NCI-H2227 (cell line): ENCODE measurements at regions not wholly inside any gene's neighbourhood (a gene's known extent, or its start where the extent isn't known, plus 50 kb on each side); places are given as distances from the start of the nearest gene placed in this dataset.

ENCODE experiments used
- DNase-seq: peaks from one replicate; lab custom pipeline; 2025; ENCODE audit not compliant: unreplicated experiment; lab: John Stamatoyannopoulos, UW

DNA sequence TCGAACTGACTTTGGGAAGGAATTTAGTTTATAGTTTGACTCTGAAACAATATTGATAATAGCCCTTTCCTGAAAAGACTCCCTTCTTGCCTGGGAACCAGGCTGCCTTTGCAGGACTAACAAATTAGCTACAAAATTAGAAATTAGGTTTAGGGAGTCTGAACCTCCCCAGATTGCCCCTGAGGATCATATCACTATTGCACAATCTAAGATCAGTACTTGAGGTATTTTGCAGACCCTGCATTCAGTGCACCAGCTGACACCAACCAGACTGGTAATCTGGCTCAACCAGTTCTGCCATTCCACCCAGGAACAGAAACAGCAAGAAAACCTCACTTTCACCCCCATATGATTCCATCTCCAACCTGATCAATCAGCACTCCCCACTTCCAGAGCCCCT, 131.8 kb upstream of the GALNT5 start:
- no peak for DNase-seq

DNA sequence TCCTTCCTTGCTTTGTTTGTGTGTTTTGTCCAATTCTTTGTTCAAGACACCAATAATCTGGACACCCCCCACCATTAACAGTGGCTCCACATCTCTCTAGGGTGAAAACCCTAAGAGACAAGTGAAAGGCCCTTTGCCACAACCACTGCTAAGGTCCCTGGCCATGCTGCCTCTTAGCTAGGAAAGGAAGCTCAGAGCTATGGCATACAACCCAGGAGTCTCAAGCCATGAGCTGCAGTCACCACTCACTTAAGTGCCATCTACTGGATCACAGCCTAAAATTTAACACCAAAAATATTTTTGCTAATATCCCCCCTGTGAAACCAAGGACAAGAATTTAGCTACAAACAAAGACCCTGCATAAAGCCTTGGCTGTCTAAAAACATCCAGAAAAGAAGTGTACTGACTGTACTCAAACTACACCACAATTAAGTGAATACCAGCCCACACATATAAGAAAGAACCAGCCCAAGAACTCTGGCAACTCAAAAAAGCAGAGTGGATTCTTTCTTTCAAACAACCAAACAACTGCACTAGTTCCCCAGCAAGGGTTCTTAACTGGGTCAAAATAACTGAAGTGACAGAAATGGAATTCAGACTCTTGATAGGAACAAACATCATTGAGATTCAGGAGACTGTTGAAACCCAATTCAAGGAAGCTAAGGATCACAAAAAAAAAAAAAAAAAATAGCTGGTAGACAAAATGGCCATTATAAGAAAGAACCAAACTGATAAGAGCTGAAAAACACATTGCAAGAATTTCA, 130.1 kb upstream of the GALNT5 start:
- DNase-seq: no peak

DNA sequence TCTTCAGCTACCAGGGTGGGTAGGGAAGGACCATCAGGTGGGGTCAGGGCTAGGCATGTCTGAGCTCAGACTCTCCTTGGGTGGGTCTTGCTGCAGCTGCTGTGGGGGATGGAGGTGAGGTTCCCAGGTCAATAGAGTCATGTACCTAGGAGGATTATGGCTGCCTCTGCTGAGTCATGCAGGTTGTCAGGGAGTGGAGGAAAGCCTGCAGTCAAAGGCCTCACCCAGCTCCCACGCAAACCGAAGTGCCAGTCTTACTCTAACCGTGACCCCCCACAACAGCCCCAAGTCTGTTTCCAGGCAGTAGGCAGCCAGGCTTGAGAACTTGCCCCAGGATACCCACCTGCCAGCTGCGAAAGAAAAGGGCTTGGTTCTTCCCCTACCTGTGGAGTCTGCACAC, 113.6 kb upstream of the GALNT5 start:
- no peak for DNase-seq

DNA sequence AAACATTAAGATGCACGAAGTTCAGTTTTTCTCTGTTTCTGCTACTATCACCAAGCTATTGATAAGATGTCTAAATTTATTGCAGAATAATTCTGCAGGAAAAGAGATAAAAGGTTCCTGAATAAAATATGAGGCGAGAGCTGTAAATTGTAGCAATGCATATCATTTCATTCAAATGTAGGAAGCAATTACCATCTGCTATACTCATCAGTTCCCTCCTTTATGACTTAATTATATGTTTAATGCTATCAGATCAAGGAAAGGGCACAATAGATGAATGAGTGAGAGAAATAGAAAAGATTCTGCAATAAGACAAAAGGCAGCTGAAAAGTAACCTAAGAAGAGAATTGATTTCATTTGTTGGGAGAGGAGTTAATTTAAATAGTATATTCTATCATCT, 108.2 kb upstream of the GALNT5 start:
- no peak for DNase-seq

DNA sequence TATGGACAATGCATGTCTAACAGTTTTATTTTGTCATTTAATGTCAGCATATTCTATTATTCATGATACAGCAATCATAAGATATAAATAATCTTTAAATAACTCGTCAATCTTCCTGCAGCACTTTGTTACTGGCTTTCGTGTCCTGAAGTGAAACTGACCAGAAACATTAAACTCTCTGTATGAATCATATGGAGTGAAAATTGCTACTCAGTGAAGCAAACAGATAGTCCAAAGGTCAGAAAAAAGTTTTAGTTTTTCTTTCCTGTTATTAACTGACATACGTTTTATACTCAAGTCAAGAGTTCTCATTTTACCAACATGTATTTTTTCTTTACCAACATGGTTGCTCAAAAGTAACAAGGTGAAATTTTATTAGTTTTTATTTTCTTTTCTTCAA, 106.8 kb upstream of the GALNT5 start:
- no peak for DNase-seq

DNA sequence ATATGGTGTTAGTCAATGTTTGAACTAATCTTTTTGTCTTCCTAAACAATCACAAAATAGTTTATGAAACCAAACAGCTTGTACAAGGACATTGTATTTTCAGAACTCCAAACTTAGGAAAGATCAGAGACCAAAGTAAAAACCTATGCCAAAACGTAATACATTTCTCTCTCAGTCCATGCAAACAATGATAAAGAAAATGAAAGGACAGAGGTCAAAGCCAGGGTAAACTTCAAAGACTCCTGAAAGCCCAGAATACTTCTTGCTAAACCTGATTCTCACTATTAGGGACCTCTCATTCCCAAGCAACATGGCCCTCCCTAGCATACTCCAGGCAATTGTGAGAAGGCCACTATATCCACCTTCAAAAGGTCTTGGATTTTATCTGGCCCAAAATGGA, 105.1 kb upstream of the GALNT5 start:
- no peak for DNase-seq

DNA sequence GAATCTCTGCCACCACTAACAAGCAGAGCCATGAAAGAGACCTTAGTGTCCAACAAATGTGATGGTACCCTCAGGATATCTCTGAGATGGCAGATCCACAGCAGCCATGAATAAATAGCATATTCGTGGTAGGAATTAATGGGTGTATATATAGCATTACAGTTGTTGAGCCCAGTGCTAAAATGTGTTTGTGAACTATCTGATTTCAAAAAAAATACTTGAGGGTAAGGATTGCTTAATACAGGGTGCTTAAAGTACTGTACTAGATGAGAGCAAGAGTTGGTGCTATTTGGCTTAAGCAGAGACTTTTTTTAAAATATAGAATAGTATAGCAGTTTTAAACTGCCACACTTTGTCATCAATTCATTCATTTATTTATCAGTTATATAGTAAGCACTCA, 101.5 kb upstream of the GALNT5 start:
- DNase-seq: no peak

DNA sequence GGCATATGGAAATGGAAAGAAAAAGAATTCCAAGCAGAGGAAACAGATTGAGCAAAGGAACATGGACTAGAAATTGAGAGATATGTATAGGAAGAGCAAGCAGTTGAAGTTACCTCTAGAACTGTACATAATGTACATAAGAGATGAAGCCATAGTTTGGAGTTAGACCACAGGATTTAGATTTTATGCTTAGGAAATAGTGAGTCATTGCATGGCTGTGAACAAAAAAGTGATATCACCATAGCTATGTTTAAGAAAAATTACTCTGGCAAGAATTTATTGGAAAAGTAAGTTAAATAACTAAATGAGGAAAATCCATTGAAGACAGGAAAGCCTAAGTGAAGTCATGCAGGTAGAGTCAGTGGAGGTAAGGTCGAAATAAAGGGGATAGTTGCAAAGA, 99.4 kb upstream of the GALNT5 start:
- DNase-seq: no peak

DNA sequence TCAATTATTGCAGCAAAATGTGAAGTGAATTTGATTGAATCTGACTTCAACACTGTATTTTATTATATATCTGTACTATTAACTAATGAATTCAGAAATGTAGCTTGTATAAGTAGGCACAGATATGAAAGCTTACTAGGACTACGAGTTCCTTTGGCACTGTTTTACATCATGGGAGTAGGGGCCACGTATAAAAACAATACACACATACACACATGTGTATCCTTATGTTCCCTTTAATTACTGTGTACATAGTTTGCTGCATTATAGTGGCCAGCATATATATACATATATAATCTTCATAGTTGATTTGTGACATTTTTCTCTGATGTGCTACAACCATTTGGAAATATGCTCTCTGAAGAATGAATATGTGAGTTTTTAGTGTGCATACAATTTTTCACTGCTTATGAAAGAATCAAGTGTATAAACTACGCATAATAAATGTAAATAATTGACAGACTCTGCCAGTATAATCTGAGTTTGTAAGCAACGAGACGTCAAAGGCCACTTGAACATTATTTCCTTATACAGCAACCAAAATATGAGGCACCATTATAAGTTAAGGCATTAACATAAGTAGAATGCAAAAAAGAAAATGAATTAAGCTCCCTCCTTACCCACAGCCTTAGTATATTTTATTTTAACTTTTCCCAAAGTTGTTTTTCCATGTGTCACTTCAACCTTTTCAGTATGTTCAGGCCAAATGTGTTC, 98.1 kb upstream of the GALNT5 start:
- no peak for DNase-seq

DNA sequence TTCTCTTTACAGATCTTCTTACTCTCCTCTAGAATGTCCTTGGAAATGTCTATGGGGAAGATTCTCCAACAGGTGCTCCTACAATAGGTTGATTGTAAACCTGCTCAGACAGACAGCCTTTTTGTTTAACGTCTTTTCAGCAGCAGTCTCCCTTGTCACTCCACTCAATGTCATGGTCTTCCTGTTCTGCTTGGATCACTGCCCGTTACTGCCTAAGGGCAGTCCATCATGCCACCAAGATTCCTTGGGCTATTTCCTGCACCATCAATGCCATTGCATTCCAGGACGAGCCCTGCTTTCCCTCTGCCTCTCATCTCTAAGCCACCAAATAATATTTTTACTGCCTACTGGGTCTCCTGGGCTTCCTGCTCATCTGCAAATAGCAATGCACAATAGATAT, 97.4 kb upstream of the GALNT5 start:
- no peak for DNase-seq

DNA sequence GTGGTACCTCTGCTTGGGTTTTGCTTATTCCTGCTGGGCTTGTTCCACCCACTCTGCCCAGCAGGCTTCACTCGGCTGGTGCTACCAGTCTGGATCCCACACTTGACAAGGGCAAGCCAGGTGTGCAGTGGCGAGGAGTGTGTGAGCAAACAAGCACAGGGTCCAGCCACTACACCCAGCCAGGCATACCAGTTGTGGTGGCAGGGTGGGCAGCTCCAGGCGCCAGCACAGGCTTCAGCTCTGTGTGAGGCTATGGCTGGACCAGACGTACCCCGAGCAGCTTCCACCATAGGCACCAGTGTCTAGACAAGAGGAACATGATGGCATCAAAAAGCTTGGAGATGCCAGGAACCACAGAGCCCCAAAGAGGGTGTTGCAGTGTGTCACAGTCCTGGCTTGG, 93.1 kb upstream of the GALNT5 start:
- DNase-seq: no peak

DNA sequence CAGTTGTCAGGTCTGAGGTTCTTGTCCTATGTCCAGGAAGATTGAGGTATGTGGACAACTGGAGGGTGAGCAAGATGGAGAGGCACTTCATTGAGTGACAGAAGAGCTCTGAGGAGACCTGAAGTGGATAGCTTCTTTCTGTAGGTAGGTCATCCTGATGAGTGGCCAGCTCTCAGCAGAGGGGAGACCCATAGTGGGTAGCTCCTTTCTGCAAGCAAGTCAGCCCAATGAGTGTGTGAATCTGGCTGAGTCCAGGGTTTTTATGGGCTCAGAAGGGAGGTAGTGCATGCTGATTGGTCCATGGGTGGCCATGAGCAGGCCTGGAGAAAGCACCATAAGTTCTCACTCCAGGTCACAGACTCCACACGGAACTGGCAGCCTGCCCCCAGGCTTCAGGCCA, 92.6 kb upstream of the GALNT5 start:
- DNase-seq: no peak

DNA sequence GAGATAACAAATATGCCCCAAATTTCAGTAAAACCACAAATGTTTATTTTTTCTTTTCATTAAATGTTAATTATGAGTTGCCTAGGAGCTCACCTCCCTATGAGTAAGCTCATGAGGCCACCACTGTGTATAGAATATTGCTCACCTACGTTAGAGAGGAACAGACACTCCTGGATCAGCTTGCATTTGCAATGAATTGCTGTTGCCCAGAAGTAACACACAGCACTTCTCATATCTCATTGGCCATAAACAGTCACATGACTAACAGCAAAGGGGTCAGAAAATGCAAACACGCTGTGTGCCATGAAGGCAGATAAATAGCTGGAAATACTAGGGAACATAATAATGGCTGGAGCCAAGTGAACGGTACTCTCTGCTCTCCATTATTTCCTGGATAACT, 89.0 kb upstream of the GALNT5 start:
- DNase-seq: no peak

DNA sequence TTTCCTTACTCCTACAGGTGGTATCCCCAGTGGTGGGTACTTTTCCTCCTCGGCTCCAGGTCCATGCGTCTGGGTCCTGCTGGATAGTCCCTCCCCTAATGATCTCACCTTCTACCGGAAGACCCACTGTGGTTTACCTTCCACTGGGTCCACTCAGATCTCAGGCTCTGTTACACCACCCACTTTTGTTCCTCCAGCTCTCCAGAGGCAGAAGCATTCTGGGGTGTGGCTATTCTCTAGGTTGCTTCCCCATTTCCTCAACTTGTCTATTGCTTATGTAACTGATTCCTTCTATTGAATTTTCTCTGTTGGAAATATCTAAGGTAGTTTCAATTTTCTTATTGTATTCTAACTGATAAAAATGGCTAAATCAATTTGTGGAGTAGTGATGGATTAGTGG, 87.6 kb upstream of the GALNT5 start:
- DNase-seq: no peak

DNA sequence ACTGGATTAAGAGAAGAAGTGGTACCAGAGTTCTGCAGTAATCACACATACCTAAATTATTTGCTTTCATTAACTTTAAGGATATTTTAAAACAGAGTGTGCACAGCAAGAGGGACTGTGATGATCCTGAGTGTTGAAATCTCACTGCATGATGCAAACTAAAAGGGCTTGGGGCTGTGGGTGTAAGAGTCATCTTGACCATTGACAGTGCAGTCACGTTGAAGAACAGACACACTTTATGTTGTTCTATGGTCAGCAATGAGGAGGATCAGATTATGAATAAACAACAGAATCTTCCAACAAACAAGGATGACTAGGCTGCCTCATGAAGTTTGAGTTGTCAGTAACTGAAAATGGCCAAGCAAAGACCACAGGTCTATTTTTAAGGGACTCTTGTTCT, 87.2 kb upstream of the GALNT5 start:
- no peak for DNase-seq

DNA sequence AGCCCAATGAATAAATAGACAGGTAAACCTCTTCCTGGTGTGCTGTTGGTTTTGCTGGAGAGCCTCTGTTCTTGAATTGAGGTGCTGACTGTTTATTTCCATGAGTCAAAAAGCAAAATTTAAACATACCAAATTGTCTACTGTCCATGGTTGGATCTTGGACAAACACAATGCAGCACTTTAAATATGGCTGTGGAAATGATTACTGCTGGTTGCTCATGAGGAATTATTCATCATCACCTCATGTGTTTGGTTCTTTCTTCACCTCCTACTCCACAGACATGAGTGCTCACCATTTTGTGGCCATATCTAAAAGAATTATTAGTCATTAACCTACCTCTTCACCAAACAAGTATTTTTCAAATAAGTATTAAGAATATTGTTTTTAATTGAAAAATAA, 85.3 kb upstream of the GALNT5 start:
- DNase-seq: no peak

DNA sequence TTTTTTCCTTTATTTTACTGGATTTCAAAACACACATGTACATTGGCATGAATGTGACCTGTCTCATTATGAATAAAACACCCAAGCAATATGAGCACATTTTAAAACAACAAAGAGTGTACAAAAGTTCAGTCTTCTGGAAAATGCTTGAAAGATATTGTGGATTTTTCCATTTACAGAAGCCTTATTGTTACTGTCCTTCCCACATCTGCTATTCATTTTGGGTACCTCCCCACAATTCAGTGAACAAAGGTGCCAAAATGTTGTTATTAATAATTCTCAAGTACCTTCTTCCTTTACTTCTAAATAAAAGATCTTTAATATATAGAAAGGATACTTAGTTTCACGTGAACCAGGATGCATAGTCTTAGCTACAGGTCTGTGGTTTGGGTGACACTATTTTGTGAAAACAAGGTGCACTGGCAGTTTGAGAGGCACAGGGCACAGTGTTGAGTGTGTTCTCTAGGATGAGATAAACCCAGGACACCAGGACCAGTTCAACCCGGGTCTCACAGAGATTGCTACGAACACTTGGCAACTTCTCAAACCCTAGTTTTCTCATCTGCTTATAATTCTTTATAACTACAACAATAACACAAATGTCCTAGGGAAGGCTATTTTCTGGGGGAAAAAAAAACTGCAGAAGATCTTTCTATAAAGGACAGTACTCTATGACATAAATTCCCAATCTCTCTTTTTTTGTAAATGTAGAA, 84.5 kb upstream of the GALNT5 start:
- DNase-seq: no peak

DNA sequence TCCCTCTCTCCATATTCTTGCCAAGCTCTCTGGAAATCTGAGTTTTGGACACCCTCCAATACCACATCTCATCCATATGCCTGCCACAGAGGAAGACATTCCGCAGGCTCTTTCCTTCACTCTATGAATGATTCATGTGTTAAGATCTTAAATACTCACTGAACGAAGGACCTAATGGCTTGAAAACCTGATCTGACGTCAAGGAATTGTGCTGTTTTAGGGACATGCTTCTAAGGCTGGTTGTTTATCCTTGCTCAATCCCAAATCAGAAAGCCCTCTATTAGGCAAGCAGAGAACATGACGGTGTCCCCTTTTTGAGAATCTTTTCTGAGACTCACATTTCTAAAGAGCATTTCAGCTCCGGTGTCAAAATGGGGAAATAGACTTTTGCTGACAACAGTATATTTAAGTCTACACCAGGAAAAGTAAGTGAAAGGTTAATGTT, 83.7 kb upstream of the GALNT5 start:
- no peak for DNase-seq

DNA sequence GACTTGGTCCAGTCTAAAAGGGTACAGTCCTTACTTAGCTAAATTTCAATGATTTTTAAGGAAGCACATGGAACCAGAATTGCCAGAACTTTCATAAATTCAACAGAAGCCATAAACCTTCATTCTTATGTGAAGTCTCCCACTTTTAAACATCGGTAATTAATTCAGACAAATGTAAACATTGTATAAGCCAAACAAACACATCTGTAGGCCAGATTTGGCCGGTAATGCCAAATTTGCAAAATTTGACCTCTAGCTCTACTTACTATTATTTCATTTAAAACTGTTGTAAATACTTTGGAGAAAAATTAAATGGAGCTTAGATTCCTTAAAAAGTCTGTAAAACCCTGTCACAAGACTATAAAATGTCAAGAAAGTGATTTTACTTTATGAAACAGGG, 83.2 kb upstream of the GALNT5 start:
- no peak for DNase-seq

DNA sequence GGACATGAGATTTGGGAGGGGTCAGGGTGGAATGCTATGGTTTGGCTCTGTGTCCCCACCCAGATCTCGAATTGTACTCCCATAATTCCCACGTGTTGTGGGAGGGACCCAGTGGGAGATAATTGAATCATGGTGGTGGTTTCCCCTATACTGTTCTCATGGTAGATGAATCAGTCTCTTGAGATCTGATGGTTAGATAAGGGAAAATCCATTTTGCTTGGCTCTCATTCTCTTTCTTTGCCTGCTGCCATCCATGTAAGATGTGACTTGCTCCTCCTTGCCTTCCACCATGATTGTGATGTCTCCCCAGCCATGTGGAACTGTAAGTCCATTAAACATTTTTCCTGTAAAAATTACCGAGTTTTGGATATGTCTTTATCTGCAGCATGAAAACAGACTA, 80.9 kb upstream of the GALNT5 start:
- DNase-seq: no peak

DNA sequence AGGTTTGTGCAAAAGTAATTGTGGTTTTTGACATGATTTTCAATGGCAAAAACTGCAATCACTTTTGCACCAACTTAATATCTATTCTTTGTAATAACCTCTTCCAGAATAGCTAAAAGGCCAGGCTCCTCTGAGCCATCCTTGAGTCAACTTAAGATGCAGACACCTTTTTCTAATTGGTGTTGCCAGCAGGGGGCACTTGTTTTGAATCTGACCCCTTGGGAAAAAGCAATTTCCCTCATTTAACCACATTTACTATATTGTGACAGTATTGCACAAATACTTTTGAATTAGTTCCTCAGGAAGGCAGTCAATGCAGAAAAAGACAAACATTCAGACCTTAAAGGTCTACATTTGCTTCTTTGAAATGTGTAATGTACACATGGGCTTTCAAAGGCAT, 78.6 kb upstream of the GALNT5 start:
- no peak for DNase-seq
